ENCODE measurements at regions not wholly inside any gene's neighbourhood (a gene's known extent, or its start where the extent isn't known, plus 50 kb on each side); places are given as distances from the start of the nearest gene placed in this dataset.

- TF ChIP-seq CTCF (IDR thresholded peaks at IDR 0.05): no peak
- no peak for TF ChIP-seq POLR2A (IDR thresholded peaks at IDR 0.05)
These were observed 106.3 kb upstream of the IL12A start for GRCh38 chr3:159882367-159882766.

All from adrenal gland (tissue), 5 donors.